ENCODE measurements at regions not wholly inside any gene's neighbourhood (a gene's known extent, or its start where the extent isn't known, plus 50 kb on each side); places are given as distances from the start of the nearest gene placed in this dataset.
"Not testable (repeated sequence)": the region's sequence is repeated elsewhere in the genome, so short reads cannot be mapped to it uniquely, and the experiment has no call there.

DNA sequence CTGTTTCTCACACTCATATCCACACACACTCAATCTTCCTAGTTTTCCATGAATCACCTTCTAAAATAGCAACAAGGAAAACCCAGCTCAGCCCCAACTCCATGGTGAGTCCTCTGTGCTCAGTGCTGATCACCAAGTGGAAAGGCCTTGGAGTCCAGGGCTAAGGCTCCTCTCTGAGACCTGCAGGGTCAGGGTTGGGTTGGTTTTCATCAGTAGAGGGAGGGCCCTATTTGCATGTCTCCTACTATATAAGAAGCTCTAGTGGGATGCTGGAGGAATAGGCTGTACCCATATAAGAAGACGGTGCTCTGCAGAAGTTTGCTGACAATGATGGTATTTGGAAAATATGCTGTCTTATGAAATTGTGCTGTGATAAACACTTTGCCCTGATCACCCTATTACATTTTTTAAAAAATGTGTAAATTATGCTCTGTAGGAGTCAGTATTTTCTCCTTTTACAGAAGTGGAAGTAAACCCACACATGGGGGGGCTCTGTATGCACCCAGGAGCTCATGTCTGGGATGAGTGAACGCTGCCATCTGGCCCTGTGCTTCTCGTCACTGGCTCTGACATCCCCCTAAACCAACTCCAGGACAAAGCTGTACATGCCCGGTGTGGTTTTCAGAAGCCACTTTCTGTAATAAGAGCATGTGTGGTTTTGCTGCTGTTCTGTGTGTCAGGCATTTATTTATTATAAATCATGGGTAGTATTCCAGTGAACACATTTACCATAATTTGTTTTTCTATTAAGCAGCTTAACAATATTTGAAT, 536.3 kb downstream of the TMEM121 start:
- Histone ChIP-seq H3K79me2 (ENCODE audit: insufficient read depth, low read depth) (no peaks in the 10 kb centered on the region), H3K4me2 (no peak overlapping the region), H3K9ac (no peak overlapping the region)

DNA sequence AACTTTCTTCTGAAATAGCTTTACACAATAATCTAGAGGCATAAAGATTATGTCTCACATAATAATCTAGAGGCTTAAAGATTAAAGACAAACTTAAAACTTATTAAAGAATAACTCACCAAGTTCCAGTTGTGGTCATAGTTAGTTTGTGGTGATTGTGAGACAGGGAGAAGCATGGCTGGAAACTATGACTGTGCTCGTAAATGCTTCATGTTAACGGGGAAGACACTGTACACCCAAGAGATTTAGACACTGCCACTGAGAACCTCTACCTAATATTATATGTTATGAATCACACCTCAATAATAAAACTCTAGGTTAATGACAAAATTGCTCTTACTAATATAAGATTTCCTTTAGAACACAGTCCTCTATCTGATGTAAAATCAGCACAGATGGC, 541.6 kb downstream of the TMEM121 start:
- no peak overlapping the region for H2AFZ ChIP-seq (ENCODE audit: low read depth)
- no peak overlapping the region for H3K27ac ChIP-seq
- no peaks in the 10 kb centered on the region for H3K36me3 ChIP-seq (ENCODE audit: insufficient read depth)
- TF ChIP-seq, protein P1, sequence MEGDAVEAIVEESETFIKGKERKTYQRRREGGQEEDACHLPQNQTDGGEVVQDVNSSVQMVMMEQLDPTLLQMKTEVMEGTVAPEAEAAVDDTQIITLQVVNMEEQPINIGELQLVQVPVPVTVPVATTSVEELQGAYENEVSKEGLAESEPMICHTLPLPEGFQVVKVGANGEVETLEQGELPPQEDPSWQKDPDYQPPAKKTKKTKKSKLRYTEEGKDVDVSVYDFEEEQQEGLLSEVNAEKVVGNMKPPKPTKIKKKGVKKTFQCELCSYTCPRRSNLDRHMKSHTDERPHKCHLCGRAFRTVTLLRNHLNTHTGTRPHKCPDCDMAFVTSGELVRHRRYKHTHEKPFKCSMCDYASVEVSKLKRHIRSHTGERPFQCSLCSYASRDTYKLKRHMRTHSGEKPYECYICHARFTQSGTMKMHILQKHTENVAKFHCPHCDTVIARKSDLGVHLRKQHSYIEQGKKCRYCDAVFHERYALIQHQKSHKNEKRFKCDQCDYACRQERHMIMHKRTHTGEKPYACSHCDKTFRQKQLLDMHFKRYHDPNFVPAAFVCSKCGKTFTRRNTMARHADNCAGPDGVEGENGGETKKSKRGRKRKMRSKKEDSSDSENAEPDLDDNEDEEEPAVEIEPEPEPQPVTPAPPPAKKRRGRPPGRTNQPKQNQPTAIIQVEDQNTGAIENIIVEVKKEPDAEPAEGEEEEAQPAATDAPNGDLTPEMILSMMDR (conservative IDR thresholded peaks at IDR 0.05; ENCODE audit: low read depth, low read length), result no peak
- H4K20me1 ChIP-seq (ENCODE audit: insufficient read depth), result no peaks in the 10 kb centered on the region
- H3K4me2 ChIP-seq, result no peak overlapping the region
- no peaks in the 10 kb centered on the region for H3K27me3 ChIP-seq (ENCODE audit: insufficient read depth, low read depth)
- peaks cover 6% of the 10 kb centered on the region for H3K4me1 ChIP-seq (ENCODE audit: low read depth, poor library complexity, severe bottlenecking)
- H3K79me2 ChIP-seq (ENCODE audit: insufficient read depth, low read depth), result no peaks in the 10 kb centered on the region
- no peak overlapping the region for H3K9ac ChIP-seq
- H3K4me3 ChIP-seq (IDR thresholded peaks at IDR 0.05; ENCODE audit: insufficient read depth, low read depth, low read length), result no peak overlapping the region

More for the DNA sequence above, 536.3 kb downstream of the TMEM121 start:
- H2AFZ ChIP-seq (ENCODE audit: low read depth), result no peak overlapping the region; the same call in 1 of the 2 replicates
- peaks cover 17% of the 10 kb centered on the region for H3K4me1 ChIP-seq (ENCODE audit: low read depth, poor library complexity, severe bottlenecking)
- H4K20me1 ChIP-seq (ENCODE audit: insufficient read depth), result no peaks in the 10 kb centered on the region
- no peaks in the 10 kb centered on the region for H3K27me3 ChIP-seq (ENCODE audit: insufficient read depth, low read depth)
- H3K36me3 ChIP-seq (ENCODE audit: insufficient read depth), result no peaks in the 10 kb centered on the region
- TF ChIP-seq, protein P1 (conservative IDR thresholded peaks at IDR 0.05; ENCODE audit: low read depth, low read length), result no peak
- H3K27ac ChIP-seq, result no peak overlapping the region
- no peak overlapping the region for H3K4me3 ChIP-seq (IDR thresholded peaks at IDR 0.05; ENCODE audit: insufficient read depth, low read depth, low read length)

DNA sequence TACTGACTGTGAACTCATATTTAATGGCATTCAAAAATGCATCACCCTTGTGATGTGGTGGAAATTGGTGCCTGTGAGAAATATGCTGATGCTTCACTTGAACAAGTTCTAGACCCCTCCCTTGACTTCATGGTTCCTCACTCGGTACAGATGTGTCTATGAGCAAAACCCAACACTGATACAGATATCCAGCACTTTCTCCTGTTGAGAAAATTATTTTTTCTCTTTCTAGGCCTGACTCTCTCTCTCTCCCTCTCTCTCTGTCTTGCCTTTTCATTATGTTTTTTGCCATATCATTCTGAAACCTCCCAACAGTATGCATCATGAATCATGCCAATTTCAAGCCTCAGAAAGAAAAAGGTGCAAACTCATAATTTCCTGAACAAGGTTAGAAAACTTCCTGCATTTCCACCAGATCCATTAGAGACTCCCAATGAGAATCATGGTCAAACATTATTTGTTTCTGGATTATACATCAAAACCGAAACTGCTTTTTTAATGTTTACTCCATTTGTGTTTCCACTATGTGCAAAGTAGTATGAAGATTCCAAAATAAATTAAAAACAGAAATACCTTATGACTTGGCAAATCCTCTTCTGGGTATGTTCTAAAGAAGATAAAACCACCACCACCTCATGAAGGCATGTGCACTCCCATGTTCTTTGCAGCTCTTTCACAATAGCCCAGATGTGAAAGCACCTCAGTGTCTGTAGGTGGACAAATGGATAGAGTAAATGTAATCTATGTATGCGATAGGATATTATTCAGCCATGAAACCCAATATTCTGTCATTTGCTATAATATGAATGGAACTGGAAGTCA, 543.6 kb downstream of the TMEM121 start:
- TF ChIP-seq, protein P1 (conservative IDR thresholded peaks at IDR 0.05; ENCODE audit: low read depth, low read length), result no peak
- no peak overlapping the region for H3K4me2 ChIP-seq
- H3K36me3 ChIP-seq (ENCODE audit: insufficient read depth), result no peaks in the 10 kb centered on the region
- H3K4me1 ChIP-seq (ENCODE audit: low read depth, poor library complexity, severe bottlenecking), result no peaks in the 10 kb centered on the region
- no peaks in the 10 kb centered on the region for H3K27me3 ChIP-seq (ENCODE audit: insufficient read depth, low read depth)
- no peaks in the 10 kb centered on the region for H3K79me2 ChIP-seq (ENCODE audit: insufficient read depth, low read depth)
- H2AFZ ChIP-seq (ENCODE audit: low read depth), result no peak overlapping the region
- H3K4me3 ChIP-seq (IDR thresholded peaks at IDR 0.05; ENCODE audit: insufficient read depth, low read depth, low read length), result no peak overlapping the region
- H3K9ac ChIP-seq, result no peak overlapping the region
- H3K27ac ChIP-seq, result no peak overlapping the region
- H4K20me1 ChIP-seq (ENCODE audit: insufficient read depth), result no peaks in the 10 kb centered on the region

DNA sequence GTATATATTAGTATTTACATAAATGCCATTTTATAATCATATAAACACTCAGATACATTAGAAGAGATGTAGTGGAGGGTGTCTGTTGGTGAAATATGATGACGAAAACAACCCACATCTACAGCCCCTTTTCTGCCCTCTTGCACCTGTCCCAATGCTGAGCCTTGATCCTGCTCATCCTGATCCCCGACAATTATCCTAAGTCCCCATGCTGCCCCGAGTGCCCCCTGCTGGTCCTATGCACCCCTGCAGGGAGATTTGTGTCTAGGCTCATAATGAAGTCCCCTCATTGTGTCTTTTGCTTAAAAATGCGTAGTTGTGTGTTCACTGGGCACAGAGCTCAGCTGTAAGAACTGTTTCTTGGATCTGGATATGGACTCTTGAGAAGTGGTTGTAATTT, 554.5 kb downstream of the TMEM121 start:
- H3K27me3 ChIP-seq (ENCODE audit: insufficient read depth, low read depth), result no peaks in the 10 kb centered on the region
- no peaks in the 10 kb centered on the region for H3K79me2 ChIP-seq (ENCODE audit: insufficient read depth, low read depth)
- H3K4me3 ChIP-seq (IDR thresholded peaks at IDR 0.05; ENCODE audit: insufficient read depth, low read depth, low read length), result no peak overlapping the region
- H2AFZ ChIP-seq (ENCODE audit: low read depth), result no peak overlapping the region
- H3K9ac ChIP-seq, result no peak overlapping the region
- H3K4me1 ChIP-seq (ENCODE audit: low read depth, poor library complexity, severe bottlenecking), result no peaks in the 10 kb centered on the region
- H3K27ac ChIP-seq, result no peak overlapping the region
- H3K36me3 ChIP-seq (ENCODE audit: insufficient read depth), result no peaks in the 10 kb centered on the region
- H4K20me1 ChIP-seq (ENCODE audit: insufficient read depth), result no peaks in the 10 kb centered on the region
- TF ChIP-seq, protein P1 (conservative IDR thresholded peaks at IDR 0.05; ENCODE audit: low read depth, low read length), result no peak
- no peak overlapping the region for H3K4me2 ChIP-seq

DNA sequence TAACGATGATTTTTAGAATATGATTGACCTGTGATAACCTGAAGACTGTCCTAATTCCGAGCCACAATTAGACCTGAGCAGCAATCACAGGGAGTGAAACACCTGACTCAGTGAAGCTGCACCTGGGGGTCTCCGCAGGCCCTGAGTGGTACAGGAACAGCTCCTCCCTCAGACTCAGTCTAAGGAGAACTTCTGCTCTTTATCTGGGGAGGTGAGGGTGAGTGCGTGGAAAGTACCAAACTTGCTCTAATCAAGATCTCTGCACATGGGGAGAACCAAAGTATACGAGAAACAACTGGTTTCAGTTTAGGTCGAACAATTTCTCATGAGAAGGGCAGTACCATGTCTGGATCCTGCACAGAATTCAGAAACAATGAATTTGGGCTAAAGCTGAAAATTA, 555.3 kb downstream of the TMEM121 start:
- H2AFZ ChIP-seq (ENCODE audit: low read depth); H3K27ac ChIP-seq; H3K27me3 ChIP-seq (ENCODE audit: insufficient read depth, low read depth): not testable (repeated sequence)

More for the DNA sequence above, 555.3 kb downstream of the TMEM121 start:
- not testable (repeated sequence) for H3K4me3 ChIP-seq (IDR thresholded peaks at IDR 0.05; ENCODE audit: insufficient read depth, low read depth, low read length); H3K79me2 ChIP-seq (ENCODE audit: insufficient read depth, low read depth); H3K4me1 ChIP-seq (ENCODE audit: low read depth, poor library complexity, severe bottlenecking); H3K4me2 ChIP-seq; H3K36me3 ChIP-seq (ENCODE audit: insufficient read depth); H3K9ac ChIP-seq; H4K20me1 ChIP-seq (ENCODE audit: insufficient read depth)
